ENCODE measurements at regions not wholly inside any gene's neighbourhood (a gene's known extent, or its start where the extent isn't known, plus 50 kb on each side); places are given as distances from the start of the nearest gene placed in this dataset.

DNA sequence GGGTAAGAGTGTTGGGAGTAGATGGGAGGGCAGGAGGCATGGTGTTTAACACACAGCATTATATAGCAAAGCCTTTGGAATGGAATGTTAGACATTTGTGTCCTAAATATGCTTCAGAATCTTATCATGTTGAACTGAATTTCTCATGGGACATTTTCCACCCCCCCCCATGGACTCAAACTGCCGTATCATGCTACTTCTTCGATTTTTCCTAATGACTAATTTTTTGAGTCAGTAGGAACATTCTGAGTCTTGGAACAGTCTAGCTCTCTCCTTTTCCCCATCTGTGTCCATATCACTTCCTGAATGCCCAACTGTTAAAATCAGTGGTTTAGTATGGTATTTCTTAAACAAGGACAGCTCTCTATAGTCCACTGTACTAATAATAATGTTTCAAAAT, 380.6 kb downstream of the TLE4 start:
- DNase-seq (ENCODE audit: low read depth in 2 of 2): no peak

DNA sequence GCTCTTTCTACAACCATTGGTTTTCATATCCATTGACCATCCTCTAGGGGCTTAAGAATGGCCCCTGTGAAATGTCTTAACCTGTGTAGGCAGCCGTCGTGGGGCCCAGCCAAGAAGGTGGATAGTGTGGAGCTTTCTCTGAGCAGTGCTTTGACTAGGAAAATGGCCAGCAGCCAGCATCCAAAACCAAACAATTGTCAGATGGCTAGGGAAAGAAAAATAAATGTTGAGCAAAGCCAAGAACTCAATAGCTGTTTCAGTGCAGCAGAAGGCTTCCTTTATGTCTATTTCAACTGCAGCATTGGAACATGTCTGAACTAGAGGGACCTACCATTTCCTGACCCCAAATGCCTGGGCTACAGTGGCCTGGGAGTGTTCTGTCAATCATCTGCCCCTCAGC, 374.9 kb downstream of the TLE4 start:
- DNase-seq (ENCODE audit: low read depth in 2 of 2): no peak

DNA sequence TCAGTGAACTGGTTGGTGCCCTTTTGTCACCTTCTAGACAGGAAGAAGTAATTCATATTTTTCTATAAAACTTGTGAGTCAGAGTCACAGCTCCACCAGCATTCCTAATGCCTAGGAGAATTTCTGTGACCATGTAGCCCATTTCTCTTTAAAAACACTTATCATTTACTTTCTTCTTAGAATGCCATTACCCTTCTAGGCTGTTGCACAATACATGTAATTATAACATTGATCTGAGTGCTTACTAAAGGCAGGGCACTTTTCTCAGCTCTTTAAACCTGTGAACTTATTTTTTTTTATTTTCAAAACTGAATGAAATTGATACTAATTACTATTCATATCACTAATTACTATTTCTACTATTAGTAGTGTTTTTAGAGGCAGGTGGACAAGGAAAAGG, 373.7 kb downstream of the TLE4 start:
- no peak for DNase-seq (ENCODE audit: low read depth in 2 of 2)

DNA sequence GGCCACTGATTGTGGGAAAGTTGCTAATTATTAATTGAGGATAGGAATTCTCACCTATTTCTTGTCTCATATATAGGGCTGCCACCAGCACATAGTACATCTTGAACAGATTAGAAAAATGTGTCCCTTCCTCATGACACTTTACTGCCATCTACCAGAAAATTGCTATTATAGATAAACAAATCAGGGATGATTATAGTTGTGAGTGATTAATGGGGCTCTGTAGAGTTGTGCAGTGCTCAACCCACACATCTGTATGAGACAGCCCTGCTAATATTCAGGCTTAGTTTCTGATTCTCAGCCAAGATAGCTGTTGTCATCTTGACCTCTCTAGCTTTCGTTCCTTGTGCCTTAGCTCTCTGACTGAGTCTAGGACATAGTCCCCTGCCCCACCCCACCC, 373.3 kb downstream of the TLE4 start:
- no peak for DNase-seq (ENCODE audit: low read depth in 2 of 2)

DNA sequence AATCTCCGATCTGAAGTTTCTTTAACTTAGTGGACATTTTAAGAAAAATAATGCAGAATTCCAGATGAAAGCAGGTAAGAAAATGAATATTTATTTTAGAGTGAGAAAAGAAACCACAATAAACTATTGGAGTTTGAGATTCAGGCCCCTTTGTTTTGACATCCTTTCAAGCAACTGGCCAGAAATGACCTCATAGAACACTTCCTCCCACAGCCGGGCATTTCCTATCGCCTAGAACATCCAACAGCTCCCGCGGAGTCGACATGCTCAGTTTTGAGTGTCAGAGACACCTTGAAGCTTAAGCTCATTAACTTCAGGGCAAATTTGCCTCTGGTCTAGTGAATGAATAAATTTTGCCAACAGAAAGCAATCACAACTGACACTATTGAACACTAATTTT, 369.2 kb downstream of the TLE4 start:
- DNase-seq (ENCODE audit: low read depth in 2 of 2): no peak

DNA sequence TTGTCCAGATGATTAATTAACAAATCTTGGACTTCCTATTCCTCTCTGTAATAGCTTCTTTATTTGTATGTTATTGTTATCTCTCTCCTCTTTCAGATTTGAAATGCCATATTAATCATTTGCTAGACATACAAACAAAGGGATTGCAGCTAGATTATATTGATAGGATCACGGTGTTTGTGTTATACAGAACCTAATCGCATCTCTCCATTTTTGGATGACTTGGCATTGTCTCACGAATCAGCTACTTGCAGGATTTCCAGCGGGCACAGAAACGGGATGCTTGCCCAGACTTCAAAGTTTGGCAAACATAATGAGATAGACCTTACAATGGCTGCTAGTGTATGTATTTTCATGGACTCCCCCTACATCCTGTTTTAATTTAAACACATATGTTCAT, 368.1 kb downstream of the TLE4 start:
- DNase-seq (ENCODE audit: low read depth in 2 of 2): no peak

DNA sequence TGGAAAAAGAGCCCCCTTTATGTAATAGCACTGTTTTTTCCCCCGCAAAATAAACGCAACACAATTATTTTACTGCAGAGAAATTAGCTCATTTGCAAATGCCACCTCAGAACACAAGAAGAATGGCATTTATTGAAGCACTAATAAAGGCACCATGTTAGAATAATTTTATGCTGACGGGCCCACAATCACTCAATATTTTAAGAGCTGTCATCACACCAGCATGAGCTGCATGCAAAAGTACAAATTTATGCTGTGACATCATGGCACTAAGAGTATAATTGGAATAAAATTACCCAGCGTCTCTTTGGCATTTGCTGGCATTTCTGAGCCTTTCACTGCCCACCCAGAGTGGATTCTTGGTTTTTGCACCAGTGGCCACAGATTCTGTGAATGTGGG, 364.6 kb downstream of the TLE4 start:
- no peak for DNase-seq (ENCODE audit: low read depth in 2 of 2)

DNA sequence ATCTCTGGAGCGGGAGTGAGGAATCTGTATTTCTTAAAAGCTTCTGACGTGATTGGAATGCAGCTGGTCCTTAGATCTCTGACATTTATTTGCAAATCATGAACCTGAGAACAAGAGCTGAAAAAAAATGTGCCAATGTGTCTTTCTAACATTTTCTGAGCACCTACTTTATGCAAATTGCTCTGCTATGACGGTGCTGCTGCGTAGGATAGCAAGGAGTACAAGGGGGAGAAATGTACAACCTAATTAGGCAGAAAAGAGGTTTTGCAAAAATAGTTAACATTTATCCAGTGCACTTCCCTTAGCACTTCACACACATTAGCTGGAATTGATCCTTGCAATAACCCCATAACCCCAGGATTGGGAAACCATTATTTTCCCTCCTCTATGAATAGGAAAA, 357.5 kb downstream of the TLE4 start:
- DNase-seq (ENCODE audit: low read depth in 2 of 2): no peak

DNA sequence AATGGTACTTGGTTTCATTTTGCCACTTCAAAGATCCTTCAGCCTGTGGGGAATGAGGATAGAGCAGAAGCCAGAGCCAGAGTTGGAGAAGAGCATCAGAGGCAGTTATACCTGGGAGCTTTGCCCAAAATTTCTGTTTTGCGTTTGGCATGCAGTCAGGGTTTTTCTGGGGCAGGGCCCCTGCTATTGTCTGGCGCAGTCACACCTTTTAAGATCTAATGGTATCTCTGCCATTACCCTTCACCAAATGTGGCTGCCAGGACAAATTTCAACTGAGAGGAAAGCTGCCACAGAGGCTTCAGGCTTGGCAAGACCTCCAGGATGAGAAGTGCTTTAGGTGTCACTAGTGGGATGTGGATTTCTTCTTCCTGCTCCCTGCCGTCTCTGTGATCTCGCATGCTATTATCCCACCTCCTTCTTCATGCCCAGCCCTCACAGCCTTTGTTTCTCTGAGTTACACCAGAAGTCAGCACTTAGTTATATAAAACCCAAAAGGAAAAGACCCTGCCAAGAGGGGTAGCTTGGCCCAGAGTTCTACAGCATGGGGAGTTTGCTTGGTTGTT, 357.0 kb downstream of the TLE4 start:
- no peak for DNase-seq (ENCODE audit: low read depth in 2 of 2)

DNA sequence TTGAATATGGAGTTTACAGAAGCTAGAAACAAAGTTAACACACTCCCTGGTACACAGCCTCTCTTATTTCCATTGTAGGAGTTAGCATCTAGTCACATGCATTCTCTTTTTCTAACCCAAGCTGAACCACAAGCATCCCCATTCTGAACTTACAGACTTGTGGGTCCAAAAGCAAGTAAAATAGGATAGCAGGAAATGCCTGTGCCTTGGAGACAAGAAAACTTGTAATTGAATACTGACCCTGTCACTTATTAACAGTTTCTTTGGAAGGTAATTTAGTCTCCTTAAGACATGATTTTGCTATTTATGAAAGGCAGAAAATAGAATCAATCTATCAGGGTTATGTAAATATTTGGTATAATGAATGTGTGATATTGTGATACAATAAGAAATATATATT, 353.6 kb downstream of the TLE4 start:
- no peak for DNase-seq (ENCODE audit: low read depth in 2 of 2)

DNA sequence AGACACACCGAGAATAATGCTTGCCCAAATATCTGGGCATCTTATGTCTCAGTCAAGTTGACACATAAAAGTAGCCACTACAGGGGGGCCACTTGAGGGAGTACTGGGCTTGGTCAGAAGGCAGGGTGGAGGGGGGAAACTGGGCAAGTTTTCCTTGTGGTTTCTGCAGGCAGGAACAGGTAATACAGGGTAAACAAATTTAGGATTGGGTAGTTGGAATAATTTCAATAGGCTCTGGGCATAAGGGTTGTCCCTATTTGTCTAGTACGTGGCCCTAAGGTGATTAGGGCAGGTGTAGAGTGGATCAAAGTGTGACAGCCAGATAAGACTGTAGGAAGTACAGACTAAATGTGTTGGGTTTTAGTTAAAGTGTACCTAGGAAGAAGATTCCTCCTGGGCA, 353.1 kb downstream of the TLE4 start:
- no peak for DNase-seq (ENCODE audit: low read depth in 2 of 2)

DNA sequence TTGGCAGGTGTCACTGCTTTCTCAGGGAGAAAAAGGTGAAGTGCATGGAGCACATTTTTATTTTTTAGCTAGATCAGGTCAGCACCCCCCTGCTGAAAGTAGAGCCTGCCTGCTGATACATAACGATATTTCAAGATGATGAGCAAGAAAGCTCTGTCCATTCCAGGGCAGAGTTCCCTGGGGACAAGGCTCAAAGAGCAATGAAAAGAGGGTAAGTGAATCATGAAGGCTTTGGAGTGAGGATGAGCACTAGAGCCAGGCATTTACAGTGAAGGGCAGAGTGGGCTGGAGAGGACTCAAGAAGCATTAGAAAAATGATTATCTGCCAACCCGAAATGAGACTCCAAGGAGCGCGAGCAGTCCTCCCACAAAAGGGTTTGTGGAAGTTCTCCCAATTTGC, 345.7 kb downstream of the TLE4 start:
- DNase-seq (ENCODE audit: low read depth in 2 of 2): no peak

DNA sequence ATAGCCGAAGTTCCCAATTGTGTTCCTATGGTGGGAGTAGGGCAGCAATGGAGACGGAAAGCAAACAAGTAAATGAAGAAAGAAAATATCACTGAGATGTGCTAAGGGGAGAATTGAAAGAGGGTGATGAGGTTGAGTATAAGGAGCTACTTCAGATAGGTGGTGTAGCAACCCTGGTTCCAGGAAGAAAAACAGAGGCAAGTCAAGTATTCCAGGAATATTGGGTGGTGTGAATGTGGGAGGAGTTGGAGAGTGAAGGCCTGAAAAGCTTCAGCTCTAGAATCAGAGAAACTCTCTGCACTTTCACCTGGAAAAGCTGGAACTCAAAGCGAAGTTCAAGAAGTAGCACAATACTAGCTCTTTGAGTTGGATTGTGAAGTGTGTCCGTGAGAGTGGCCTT, 342.1 kb downstream of the TLE4 start:
- no peak for DNase-seq (ENCODE audit: low read depth in 2 of 2)

DNA sequence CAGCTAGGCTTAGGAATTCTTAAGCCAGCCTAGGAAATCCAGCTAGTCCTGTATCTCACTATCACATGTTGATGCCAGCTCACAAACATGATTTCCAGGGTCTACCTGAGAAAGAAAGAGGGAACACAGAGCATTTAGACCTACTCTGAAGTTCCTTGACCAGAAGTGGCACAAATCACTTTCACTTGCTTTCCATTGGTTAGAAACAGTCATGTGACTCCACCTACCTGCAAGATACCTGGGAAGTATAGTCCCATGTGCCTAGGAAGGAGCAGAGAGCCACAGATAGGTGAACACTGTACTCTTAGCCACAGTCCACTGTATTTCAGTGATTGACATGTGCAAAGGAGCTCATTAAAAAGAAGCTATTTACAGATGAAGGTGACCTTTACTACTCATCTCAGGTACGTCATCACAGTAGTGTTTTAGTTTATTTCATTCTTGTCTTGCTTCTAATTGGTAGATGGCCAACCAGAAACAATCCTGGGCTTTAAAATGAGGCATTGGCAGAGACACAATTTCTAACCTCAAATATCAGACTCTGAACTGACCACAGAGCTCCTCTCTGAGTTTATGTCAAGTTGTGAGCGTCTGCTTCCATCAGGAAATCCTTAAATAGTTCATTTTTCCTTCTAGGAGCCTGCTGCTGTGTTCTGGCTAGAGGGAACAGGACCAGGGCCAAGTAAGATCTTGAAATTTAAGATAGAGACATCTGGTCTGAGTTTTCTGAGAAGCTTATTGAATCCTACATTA, 340.7 kb downstream of the TLE4 start:
- DNase-seq (ENCODE audit: low read depth in 2 of 2): no peak

DNA sequence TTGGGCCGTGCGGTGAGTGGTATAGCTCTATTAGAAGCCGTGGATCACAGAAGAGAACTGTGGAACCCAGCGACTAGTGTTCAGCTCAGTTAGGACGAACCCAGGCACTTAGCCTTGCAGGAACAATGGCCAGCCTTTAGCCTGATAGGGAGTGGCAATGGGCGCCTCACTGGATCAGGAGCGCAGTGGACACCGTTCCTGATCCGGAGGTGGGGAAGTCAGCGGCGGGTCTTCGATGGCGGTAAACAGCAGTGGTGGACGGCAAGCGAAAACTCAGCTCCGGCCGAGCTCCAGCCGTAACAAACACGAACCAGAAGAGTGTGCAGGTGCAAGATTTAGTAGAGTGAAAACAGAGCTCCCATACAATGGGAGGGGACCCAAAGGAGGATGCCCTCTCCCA, 340.0 kb downstream of the TLE4 start:
- DNase-seq (ENCODE audit: low read depth in 2 of 2): no peak

DNA sequence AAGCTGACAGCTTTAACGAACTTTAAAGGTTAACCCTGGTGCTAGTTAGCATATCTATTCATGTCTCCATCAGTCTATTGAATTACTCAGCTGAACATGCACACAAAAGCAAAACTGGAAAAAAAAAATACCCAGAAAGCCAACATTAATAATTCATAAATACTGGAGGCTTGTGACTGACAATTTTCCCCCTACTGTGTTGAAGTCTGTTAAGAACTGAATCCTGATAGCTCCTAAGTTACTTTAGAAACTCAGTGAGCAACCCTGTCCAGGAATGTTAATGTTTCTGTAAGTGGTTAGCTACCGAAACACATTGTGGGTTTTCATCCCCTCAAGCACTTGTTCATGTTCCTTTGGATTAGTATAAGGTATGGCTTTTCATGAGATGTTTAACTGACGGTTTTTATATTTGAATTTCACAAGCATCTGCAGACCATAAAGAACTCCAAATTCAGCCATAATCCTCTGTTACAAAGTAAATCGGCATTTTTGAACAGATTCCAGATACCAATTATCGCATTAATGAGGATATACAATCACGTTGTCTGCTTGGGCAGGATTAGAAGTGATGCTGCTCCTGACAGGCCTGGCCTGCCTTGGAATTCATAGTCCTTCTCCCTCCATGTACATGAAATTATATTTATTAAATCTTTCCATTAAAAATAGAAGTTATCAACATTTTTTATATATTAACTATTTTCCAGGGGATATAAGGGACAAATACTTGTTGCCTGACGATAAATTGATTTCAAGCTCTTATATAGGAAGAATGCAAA, 331.2 kb downstream of the TLE4 start:
- DNase-seq (ENCODE audit: low read depth in 2 of 2): no peak

DNA sequence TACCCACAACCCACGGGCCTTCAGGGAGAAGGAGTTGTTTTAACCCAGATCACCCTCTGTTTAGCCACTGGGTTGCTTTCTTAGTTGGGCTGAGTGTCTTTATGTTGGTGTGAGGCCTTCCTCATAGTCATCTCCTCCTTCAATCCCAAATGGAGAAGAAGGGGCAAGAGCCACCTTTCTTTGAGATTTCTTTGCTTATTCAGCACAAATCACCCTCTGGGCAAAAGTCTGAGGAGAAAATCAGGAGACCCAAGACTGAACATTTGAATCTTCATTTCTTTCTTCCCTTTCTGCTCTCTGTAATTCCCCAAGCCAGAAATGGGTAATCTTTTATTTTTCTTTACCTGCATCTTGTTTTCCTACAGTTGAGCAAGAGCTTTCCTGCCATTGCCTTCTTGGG, 329.0 kb downstream of the TLE4 start:
- no peak for DNase-seq (ENCODE audit: low read depth in 2 of 2)

DNA sequence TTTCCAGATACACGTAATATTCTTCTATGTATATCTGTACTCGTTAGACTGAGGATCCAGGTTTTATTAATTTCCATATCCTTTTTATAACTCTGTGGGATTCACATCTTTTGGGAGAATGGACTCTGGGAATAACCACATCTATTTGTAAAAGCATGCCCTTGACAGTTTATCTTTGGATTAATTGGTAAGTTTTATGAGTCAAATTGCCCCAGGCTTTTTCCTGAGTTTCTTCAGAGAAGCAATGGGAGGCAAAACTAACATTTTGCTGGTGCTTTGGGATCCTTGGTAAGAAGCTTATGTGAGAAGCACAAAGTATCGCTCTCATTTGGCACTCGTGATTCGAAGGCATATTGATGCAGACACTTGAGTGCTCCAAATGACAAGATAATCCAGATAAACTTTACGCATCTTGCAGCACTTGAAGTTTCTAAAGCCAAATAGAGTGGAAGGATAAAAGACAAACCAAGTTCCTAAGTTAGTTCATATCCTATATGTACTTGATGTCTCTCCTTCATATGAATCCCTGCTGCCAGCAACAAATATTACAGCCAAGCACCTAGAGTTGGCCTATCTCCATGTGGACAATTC, 324.7 kb downstream of the TLE4 start:
- DNase-seq (ENCODE audit: low read depth in 2 of 2): no peak

DNA sequence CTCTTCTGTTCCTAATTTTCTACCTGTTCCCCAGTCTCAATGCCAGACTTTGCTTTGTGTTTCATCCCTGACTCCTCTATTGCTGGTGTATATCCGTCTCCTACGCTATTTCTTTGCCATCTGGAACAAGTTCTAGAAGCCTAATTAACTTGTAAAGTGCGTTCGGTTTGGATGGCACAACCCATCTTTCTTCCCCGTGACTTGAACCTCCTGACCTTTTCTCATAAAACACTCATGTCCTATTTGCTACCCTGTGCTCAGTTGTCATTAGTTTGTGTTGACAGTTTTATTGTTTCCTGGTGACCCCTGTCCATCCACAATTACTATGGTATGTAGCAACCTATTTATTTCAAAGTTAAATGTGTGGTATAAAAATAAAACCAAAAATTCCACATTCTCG, 323.5 kb downstream of the TLE4 start:
- DNase-seq (ENCODE audit: low read depth in 2 of 2): no peak

DNA sequence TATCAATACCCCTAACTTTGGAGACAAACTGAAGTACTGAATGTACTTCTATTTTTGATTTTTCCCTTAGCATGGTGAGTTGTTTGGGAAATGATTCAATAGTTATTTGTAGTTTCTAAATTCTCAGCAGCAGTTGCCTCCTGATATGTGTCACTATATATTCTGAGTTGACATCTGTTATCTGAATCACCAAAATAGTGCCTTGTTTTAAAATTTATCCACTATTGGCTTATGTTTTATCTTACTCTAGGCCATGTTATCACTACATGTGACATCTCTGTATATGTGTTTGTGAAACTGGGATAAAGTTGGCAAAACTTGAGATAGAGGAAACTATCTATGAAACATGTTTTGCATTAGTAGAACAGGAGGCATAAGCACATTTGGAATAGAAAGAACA, 317.6 kb downstream of the TLE4 start:
- no peak for DNase-seq (ENCODE audit: low read depth in 2 of 2)

DNA sequence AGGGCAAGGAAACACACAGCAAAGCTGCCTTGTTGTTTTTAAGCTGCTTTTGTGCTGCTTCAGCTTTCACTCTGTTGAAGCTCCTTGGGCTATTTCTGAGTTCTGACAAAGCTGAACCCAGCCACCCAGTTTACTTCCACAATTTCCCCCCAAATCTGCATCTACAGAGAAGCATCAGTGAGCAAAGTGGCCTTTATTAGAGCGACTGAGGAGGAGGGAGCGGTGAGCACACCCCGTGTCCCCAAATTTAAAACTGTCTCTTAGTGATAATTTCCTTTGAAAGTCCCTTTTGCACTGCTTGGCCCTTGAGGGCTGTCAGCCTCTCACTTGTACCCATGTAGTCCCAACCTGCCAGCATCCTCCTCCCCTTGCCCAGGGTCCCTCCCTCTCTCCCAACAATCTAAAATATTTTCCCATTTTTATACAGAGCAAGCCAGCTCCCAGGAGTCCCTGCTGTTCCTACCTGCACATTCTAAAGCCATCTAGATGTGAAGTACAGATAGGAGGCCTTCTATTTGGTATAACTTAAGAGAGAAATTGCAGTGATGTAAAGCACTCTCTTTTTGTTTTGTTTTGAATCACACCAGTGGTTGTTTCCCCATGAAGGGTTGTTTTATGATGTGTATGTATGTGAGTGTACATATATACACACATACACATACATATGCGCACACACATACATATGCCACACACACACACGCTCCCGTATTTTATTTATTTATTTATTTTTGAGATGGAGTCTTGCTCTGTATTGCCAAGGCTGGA, 313.5 kb downstream of the TLE4 start:
- DNase-seq (ENCODE audit: low read depth in 2 of 2): no peak

DNA sequence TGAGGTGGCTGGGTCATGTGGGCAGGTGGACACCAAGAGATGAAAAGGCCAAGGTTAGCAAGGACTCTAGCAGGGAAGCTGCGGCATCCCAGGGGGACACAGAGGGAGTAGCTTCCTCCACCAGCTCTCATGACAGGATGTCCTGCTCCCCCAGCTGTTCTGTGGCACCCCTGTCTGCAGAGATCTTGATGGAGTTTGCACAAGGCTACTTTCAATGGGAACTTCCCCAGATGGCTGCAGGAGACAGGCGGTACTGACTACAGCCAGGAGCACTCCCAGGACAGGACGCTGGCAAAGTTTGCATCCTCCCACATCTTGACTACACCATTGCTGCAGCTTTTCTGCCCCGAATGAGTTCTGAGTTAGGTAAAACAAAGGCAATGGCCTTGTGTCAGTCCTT, 312.8 kb downstream of the TLE4 start:
- no peak for DNase-seq (ENCODE audit: low read depth in 2 of 2)

All from activated CD4-positive, alpha-beta T cell treated with anti-CD3 and anti-CD28 coated beads for 24 hours (primary cell).